T-cell (primary cell): ENCODE measurements at regions not wholly inside any gene's neighbourhood (a gene's known extent, or its start where the extent isn't known, plus 50 kb on each side); places are given as distances from the start of the nearest gene placed in this dataset.

Source experiments
- ATAC-seq, 4 experiments: fragments of 200-7000 bp in 3 of 4; fragments of 150-1000 bp in 1 of 4; cut with Tn5 transposase; replicated peaks in 1 of 4; 1 replicate in 3 of 4; 2 replicates in 1 of 4; pipeline ENCODE4 v1.10.0; 2021; ENCODE audit warnings: moderate library complexity in 3 of 4, mild to moderate bottlenecking in 2 of 4, moderate number of reproducible peaks in 1 of 4
- CTCF ChIA-PET, 2 donors: fragments of 300-600 bp; sonication (Branson Sonifier 250); formaldehyde crosslinking; loops; one replicate each; lab custom pipeline; 2022; ENCODE audit warnings: antibody characterized with exemption in 2 of 2; lab: Charles Lee
- POLR2A ChIA-PET, 2 donors: fragments of 300-600 bp; sonication (Branson Sonifier 250); formaldehyde crosslinking; loops; one replicate each; lab custom pipeline; 2022; ENCODE audit warnings: antibody characterized with exemption in 2 of 2; lab: Charles Lee
- DNase-seq, 35 experiments: peaks; one replicate each; pipeline versions ENCODE4 v3.0.0 to v3.0.0-alpha.2; 2013 to 2023
- H3K27ac ChIP-seq: one replicate; pipeline ENCODE4 v1.5.1; 2013; ENCODE audit warnings: low read length
- H3K27me3 ChIP-seq, 2 experiments: replicated peaks in 1 of 2; 1 replicate in 1 of 2; 2 replicates in 1 of 2; pipeline versions ENCODE4 v1.6.1 to v1.7.0; 2013; ENCODE audit warnings: low read length in 1 of 2, mixed read lengths in 1 of 2; ENCODE audit not compliant: control insufficient read depth in 2 of 2, insufficient read depth in 2 of 2; ENCODE audit errors: extremely low read depth in 1 of 2
- H3K36me3 ChIP-seq, 2 donors: 1 replicate in 1 of 2; 2 replicates in 1 of 2; pipeline versions ENCODE4 v1.6.1 to v1.7.0; 2013; ENCODE audit warnings: low read length in 1 of 2; ENCODE audit not compliant: control insufficient read depth in 2 of 2, insufficient read depth in 1 of 2; ENCODE audit errors: extremely low read depth in 1 of 2
- H3K4me1 ChIP-seq, 2 experiments: 1 replicate in 1 of 2; 2 replicates in 1 of 2; pipeline versions ENCODE4 v1.6.1 to v1.7.0; 2013; ENCODE audit warnings: low read length in 2 of 2, mixed read lengths in 1 of 2; ENCODE audit not compliant: insufficient read depth in 2 of 2, control insufficient read depth in 1 of 2; ENCODE audit errors: extremely low read depth in 1 of 2
- H3K4me3 ChIP-seq, 2 donors: 1 replicate in 1 of 2; 2 replicates in 1 of 2; pipeline versions ENCODE4 v1.5.1 to v1.7.0; 2013; ENCODE audit warnings: mild to moderate bottlenecking in 2 of 2, low read length in 1 of 2, moderate library complexity in 1 of 2; ENCODE audit not compliant: control insufficient read depth in 1 of 2; ENCODE audit errors: extremely low read depth in 1 of 2
- H3K9me3 ChIP-seq: 2 replicates; pipeline ENCODE4 v1.7.0; 2013
- H3K27ac Mint-ChIP-seq, 2 donors: one replicate each; pipeline ENCODE4 v1.8.0; 2020 to 2021; ENCODE audit warnings: mild to moderate bottlenecking in 2 of 2, mixed read lengths in 2 of 2
- H3K27me3 Mint-ChIP-seq, 2 donors: one replicate each; pipeline ENCODE4 v1.8.0; 2021 to 2022; ENCODE audit warnings: mixed read lengths in 2 of 2
- H3K36me3 Mint-ChIP-seq: one replicate; pipeline ENCODE4 v1.8.0; 2021; ENCODE audit warnings: mixed read lengths
- H3K4me1 Mint-ChIP-seq, 3 donors: one replicate each; pipeline ENCODE4 v1.8.0; 2020 to 2022; ENCODE audit warnings: mixed read lengths in 3 of 3, mild to moderate bottlenecking in 1 of 3
- H3K4me3 Mint-ChIP-seq, 3 donors: one replicate each; pipeline ENCODE4 v1.8.0; 2020 to 2022; ENCODE audit warnings: mild to moderate bottlenecking in 3 of 3, mixed read lengths in 3 of 3, moderate library complexity in 3 of 3
- H3K9me3 Mint-ChIP-seq, 3 donors: one replicate each; pipeline ENCODE4 v1.8.0; 2020 to 2022; ENCODE audit warnings: mixed read lengths in 3 of 3
- WGBS: methylation state at CpG from one replicate; pipeline ENCODE4 v1.1.5; 2013; ENCODE audit warnings: missing lambda C conversion rate; ENCODE audit not compliant: insufficient coverage; 5-methylcytosine and 5-hydroxymethylcytosine counted together

DNA sequence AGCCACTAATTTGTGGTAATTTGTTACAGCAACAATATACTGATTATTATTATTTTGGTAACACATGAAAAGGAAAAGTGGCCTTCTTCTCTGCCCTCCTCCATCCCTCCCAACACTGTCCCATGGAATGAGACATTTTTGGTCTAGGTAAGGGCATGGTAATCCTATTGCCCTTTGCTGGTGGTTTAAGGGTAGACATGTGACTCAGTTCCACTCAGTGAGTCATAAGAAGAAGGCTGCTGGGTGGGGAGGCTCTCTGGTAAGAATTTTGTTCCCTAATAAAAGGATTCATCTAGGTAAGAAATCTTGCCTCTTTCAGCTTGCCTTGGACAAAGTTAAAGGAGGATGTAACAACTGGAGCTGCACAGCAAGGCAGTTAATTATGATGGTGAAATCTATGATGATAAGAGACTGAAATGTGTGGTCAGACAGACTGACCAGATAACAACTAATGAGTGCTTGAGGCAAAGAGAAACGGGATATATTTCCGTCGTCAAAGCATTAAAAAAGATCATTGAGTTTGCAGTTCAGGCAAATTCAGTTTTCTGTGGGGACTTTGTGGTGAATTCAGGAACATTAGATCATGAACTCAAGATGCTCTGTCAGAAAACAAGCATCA, 232.0 kb upstream of the KCNK2 start:
- H3K4me3 Mint-ChIP-seq: no peak overlapping the region
- Histone ChIP-seq H3K4me3 (no peak overlapping the region), H3K9me3 (no peaks in the 10 kb centered on the region), H3K36me3 (no peaks in the 10 kb centered on the region), H3K4me1 (no peaks in the 10 kb centered on the region), H3K27ac (no peak overlapping the region), H3K27me3 (no peaks in the 10 kb centered on the region)
- WGBS: 94% methylated on average over 3 of the region's 3 CpGs
- ChIA-PET POLR2A (no interaction called here), CTCF (no interaction called here)
- H3K27me3 Mint-ChIP-seq: peaks cover 0 to 9% of the 10 kb centered on the region in 2 donors
- H3K4me1 Mint-ChIP-seq: no peaks in the 10 kb centered on the region
- no peak overlapping the region for H3K27ac Mint-ChIP-seq
- ATAC-seq: no peak
- no peak for DNase-seq
- H3K9me3 Mint-ChIP-seq: peaks cover 2 to 8% (median 6%) of the 10 kb centered on the region in 3 donors
- no peaks in the 10 kb centered on the region for H3K36me3 Mint-ChIP-seq

DNA sequence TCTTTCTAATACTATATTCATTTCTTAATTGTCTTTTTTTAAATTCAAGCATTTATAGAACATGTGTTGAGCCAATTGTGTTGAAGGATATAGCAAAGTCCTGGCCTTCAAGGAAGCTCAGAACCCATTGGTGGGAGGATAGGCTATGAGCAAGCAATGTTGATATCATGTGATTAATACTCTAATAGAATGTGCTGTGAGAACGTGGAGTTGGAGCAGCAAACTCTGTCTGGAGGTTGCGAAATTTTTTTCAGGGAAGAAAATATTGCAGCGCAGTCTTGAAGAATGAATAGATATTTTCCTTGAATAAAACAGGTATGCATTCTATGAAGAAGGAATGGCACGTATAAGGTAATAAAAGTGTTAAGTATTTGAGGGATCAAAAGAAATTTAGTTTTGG, 229.2 kb upstream of the KCNK2 start:
- H3K4me3 Mint-ChIP-seq: no peak overlapping the region
- H3K36me3 Mint-ChIP-seq: no peaks in the 10 kb centered on the region
- no peak overlapping the region for H3K27ac Mint-ChIP-seq
- H3K4me1 ChIP-seq: no peaks in the 10 kb centered on the region
- peaks cover 0 to 9% of the 10 kb centered on the region in 2 donors for H3K27me3 Mint-ChIP-seq
- POLR2A ChIA-PET: no interaction called here
- ATAC-seq: no peak
- peaks cover 2 to 8% (median 6%) of the 10 kb centered on the region in 3 donors for H3K9me3 Mint-ChIP-seq
- H3K4me3 ChIP-seq: no peak overlapping the region
- CTCF ChIA-PET: no interaction called here
- H3K36me3 ChIP-seq: no peaks in the 10 kb centered on the region
- no peak for DNase-seq
- H3K27me3 ChIP-seq: no peaks in the 10 kb centered on the region
- no peaks in the 10 kb centered on the region for H3K4me1 Mint-ChIP-seq
- 79% methylated on average over 4 of the region's 4 CpGs for WGBS
- H3K27ac ChIP-seq: no peak overlapping the region
- no peaks in the 10 kb centered on the region for H3K9me3 ChIP-seq

DNA sequence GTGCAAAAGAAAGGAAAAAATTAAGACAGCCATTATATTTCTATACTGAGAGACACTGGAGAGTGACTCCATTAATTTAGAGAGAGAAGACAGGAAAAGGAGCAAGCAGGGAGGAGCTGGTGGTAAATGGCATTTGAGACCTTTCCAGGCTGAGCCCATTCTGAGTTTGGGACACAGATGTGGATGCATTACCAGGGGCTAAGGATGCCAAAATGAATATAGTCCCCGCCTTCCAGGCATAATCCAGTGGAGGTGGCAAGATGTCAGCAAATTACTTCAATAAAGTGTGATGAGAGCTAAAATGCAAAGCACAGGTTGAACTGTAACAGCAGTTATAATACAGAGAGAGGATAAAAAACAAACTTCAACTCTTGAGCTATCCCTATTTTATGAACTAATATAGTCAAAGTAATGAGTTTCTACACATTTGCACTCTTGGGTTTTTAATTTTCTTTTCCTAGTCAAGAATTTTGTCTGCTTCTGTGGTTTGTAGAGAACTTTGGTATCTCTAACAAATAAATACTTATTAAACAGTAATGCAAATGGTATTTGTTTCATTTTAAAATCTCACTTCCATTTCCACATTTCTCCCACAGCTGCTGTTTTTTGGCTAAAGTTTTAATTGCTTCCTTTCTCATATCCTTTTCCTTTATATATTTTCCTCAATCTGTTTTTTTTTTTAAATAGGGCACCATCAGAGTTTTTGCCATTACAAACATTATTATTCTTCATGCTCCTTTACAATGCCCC, 228.2 kb upstream of the KCNK2 start:
- POLR2A ChIA-PET: no interaction called here
- no peak overlapping the region for H3K4me3 ChIP-seq
- H3K27me3 Mint-ChIP-seq: peaks cover 0 to 9% of the 10 kb centered on the region in 2 donors
- H3K36me3 ChIP-seq: no peaks in the 10 kb centered on the region
- no peak overlapping the region for H3K27ac ChIP-seq
- ATAC-seq: no peak
- H3K27me3 ChIP-seq: no peaks in the 10 kb centered on the region
- no peaks in the 10 kb centered on the region for H3K4me1 ChIP-seq
- CTCF ChIA-PET: no interaction called here
- H3K4me3 Mint-ChIP-seq: no peak overlapping the region
- H3K4me1 Mint-ChIP-seq: no peaks in the 10 kb centered on the region
- no peak for DNase-seq
- H3K27ac Mint-ChIP-seq: no peak overlapping the region
- H3K36me3 Mint-ChIP-seq: no peaks in the 10 kb centered on the region
- no peaks in the 10 kb centered on the region for H3K9me3 ChIP-seq
- peaks cover 2 to 8% (median 6%) of the 10 kb centered on the region in 3 donors for H3K9me3 Mint-ChIP-seq
- WGBS: 67% methylated on average over 1 of the region's 1 CpG

DNA sequence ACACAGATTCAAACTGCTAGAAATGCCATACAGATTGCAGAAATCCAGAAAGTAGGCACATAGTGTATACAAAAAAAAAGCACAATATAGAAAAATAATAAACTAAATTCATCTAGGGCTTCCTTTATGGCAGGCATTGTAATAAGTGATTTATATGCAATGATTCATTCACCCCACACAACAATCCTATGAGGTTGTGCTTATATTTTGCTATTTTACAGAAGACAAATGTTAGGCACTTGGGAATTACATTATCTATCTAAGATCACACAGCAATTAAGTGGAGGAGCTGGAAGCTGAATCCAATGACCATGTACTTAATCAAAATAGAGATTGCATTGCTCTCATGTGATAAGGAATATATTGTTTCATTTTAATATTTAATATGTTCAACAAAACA, 225.7 kb upstream of the KCNK2 start:
- no peaks in the 10 kb centered on the region for H3K4me1 Mint-ChIP-seq
- Histone ChIP-seq H3K36me3 (no peaks in the 10 kb centered on the region), H3K27ac (no peak overlapping the region), H3K9me3 (no peaks in the 10 kb centered on the region), H3K4me1 (no peaks in the 10 kb centered on the region), H3K27me3 (no peaks in the 10 kb centered on the region), H3K4me3 (no peak overlapping the region)
- POLR2A ChIA-PET: no interaction called here
- H3K27me3 Mint-ChIP-seq: peaks cover 0 to 3% of the 10 kb centered on the region in 2 donors
- no peak overlapping the region for H3K4me3 Mint-ChIP-seq
- H3K9me3 Mint-ChIP-seq: no peaks in the 10 kb centered on the region
- ATAC-seq (no peak), DNase-seq (no peak)
- no peak overlapping the region for H3K27ac Mint-ChIP-seq
- H3K36me3 Mint-ChIP-seq: no peaks in the 10 kb centered on the region
- CTCF ChIA-PET: no interaction called here

DNA sequence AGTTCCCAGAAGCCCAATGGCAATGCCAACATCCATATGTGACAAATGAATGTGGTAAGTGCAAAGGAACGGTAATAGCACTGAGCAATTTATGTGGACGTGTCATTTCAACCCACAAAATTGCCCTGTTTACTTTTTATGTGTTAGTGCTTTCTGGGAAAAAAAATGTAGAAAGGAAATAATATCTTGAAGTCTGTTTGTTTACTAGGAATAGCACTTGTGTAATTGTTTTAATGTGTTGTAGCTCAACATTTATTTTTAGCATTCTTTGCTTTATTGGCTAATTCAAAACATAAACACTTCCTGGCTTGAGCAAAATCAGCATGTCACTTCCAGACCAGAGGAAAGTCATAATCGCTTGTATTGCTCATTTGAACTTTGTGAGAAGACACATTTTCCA, 224.8 kb upstream of the KCNK2 start:
- H3K9me3 Mint-ChIP-seq: no peaks in the 10 kb centered on the region
- peaks cover 0 to 6% of the 10 kb centered on the region in 2 donors for H3K27me3 Mint-ChIP-seq
- no peak for DNase-seq
- no peak for ATAC-seq
- Histone ChIP-seq H3K27ac (no peak overlapping the region), H3K27me3 (no peaks in the 10 kb centered on the region), H3K4me3 (no peak overlapping the region), H3K9me3 (no peaks in the 10 kb centered on the region), H3K4me1 (no peaks in the 10 kb centered on the region), H3K36me3 (no peaks in the 10 kb centered on the region)
- H3K4me1 Mint-ChIP-seq: no peaks in the 10 kb centered on the region
- 68% methylated on average over 2 of the region's 3 CpGs for WGBS
- no peaks in the 10 kb centered on the region for H3K36me3 Mint-ChIP-seq
- no peak overlapping the region for H3K4me3 Mint-ChIP-seq
- ChIA-PET POLR2A (no interaction called here), CTCF (no interaction called here)
- no peak overlapping the region for H3K27ac Mint-ChIP-seq

DNA sequence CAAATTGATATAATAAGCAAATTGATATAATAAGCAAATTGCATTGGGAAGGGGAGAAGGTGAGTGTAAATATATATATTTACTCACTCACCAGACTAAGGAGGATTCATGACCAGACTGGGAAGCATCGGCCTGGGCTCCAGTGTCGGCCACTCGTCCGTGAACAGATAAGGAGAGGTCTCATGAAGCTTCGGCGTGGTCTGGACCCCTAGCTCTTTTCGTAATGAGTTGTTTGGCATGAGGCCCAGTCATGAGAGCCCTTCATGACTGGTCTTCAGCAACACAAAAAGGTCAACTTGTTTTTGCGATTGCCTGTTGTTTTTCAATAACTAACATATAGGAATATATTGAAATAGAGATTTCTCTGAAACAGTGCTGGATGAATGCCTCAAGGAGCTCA, 222.9 kb upstream of the KCNK2 start:
- Histone ChIP-seq H3K4me1 (no peaks in the 10 kb centered on the region), H3K27me3 (no peaks in the 10 kb centered on the region), H3K27ac (no peak overlapping the region), H3K36me3 (no peaks in the 10 kb centered on the region), H3K9me3 (no peaks in the 10 kb centered on the region), H3K4me3 (no peak overlapping the region)
- H3K27me3 Mint-ChIP-seq: peaks cover 0 to 6% of the 10 kb centered on the region in 2 donors
- H3K4me3 Mint-ChIP-seq: no peak overlapping the region
- ATAC-seq: no peak
- H3K36me3 Mint-ChIP-seq: no peaks in the 10 kb centered on the region
- 80% methylated on average over 1 of the region's 8 CpGs for WGBS
- no peak for DNase-seq
- H3K4me1 Mint-ChIP-seq: no peaks in the 10 kb centered on the region
- ChIA-PET POLR2A (no interaction called here), CTCF (no interaction called here)
- no peak overlapping the region for H3K27ac Mint-ChIP-seq
- no peaks in the 10 kb centered on the region for H3K9me3 Mint-ChIP-seq
